ENCODE measurements at regions not wholly inside any gene's neighbourhood (a gene's known extent, or its start where the extent isn't known, plus 50 kb on each side); places are given as distances from the start of the nearest gene placed in this dataset.

GRCh38 chr6:106907754-106908153, 66.8 kb downstream of the CD24 start:
- TF ChIP-seq CTCF (IDR thresholded peaks at IDR 0.05), result no peak

- no peak for TF ChIP-seq CTCF (IDR thresholded peaks at IDR 0.05)
These were observed 68.3 kb downstream of the CD24 start for GRCh38 chr6:106906232-106906631.

GRCh38 chr6:106903299-106903698, 71.2 kb downstream of the CD24 start:
- no peak for TF ChIP-seq CTCF (IDR thresholded peaks at IDR 0.05)

- TF ChIP-seq CTCF (IDR thresholded peaks at IDR 0.05), result no peak
These were observed 73.5 kb downstream of the CD24 start for GRCh38 chr6:106901062-106901461.

GRCh38 chr6:106899697-106900096, 74.8 kb downstream of the CD24 start:
- no peak for TF ChIP-seq CTCF (IDR thresholded peaks at IDR 0.05)

- TF ChIP-seq CTCF (IDR thresholded peaks at IDR 0.05), result no peak
These were observed 76.9 kb downstream of the CD24 start for GRCh38 chr6:106897580-106897979.

GRCh38 chr6:106895703-106896040, 78.9 kb downstream of the CD24 start:
- no peak for TF ChIP-seq CTCF (IDR thresholded peaks at IDR 0.05)

- no peak for TF ChIP-seq CTCF (IDR thresholded peaks at IDR 0.05)
These were observed 79.4 kb downstream of the CD24 start for GRCh38 chr6:106894978-106895702.

All from LNCAP (cell line).